ENCODE measurements at regions not wholly inside any gene's neighbourhood (a gene's known extent, or its start where the extent isn't known, plus 50 kb on each side); places are given as distances from the start of the nearest gene placed in this dataset.

DNA sequence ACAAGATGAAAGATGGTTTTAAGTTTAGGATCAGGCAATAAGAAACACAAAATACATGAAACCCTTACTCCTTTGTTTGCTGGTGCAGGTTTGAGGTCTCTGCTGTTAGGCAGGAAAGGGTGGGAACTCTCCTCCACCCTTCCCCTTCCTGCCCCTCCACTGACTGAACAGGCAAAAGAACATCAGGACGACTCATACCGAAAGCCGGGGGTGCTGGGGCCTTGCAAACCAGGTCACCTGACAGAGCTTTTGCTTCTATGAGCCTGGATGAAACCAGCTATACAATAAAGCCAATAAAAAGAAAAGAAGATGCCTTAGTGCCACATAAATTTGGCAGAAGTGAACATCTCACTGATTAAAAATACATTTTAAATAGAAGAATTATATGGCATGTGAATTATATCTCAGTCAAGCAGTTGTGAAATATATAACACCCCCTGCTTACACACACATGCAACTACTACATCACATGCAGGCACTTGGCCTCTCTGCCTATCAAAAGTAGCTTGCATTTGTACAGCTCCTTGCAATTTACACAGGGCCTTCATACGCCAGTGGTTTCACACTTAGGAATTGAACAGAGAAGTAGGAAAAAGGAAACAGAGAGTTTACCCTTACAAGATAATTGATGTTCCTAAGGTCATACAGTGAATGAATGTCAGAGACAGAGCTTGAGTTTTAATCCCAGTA is 215.1 kb upstream of the TRIB2 start:
- Histone ChIP-seq H3K27ac (no peak overlapping the region), H3K79me2 (ENCODE audit: low read depth) (no peaks in the 10 kb centered on the region), H3K36me3 (ENCODE audit: low read depth) (no peaks in the 10 kb centered on the region), H3F3A (ENCODE audit: insufficient read depth, low read depth) (peaks cover 15% of the 10 kb centered on the region; the same call in 1 of the 2 replicates), H4K20me1 (ENCODE audit: insufficient read depth) (no peaks in the 10 kb centered on the region), H3K4me3 (no peak overlapping the region), H3K4me2 (no peak overlapping the region), H2AFZ (no peak overlapping the region), H3K4me1 (replicated peaks; ENCODE audit: insufficient read depth) (peaks cover 32% of the 10 kb centered on the region), H3K9me3 (ENCODE audit: insufficient read depth, low read depth) (0 out of 2 replicates have a peak, but pooled peaks cover 6% of the 10 kb centered on the region), H3K27me3 (ENCODE audit: insufficient read depth, low read depth) (no peaks in the 10 kb centered on the region), H3K9me2 (ENCODE audit: insufficient read depth) (no peaks in the 10 kb centered on the region)
- no TSS peak for BruUV-seq (replicated peaks)
- DNase-seq, result no peak
- ChIA-PET POLR2A (ENCODE audit: unreplicated experiment) (no interaction called here), CTCF (no interaction called here)
- TF ChIP-seq EZH2 (IDR thresholded peaks at IDR 0.05; ENCODE audit: low read depth), result no peak
- TF ChIP-seq, protein P1, sequence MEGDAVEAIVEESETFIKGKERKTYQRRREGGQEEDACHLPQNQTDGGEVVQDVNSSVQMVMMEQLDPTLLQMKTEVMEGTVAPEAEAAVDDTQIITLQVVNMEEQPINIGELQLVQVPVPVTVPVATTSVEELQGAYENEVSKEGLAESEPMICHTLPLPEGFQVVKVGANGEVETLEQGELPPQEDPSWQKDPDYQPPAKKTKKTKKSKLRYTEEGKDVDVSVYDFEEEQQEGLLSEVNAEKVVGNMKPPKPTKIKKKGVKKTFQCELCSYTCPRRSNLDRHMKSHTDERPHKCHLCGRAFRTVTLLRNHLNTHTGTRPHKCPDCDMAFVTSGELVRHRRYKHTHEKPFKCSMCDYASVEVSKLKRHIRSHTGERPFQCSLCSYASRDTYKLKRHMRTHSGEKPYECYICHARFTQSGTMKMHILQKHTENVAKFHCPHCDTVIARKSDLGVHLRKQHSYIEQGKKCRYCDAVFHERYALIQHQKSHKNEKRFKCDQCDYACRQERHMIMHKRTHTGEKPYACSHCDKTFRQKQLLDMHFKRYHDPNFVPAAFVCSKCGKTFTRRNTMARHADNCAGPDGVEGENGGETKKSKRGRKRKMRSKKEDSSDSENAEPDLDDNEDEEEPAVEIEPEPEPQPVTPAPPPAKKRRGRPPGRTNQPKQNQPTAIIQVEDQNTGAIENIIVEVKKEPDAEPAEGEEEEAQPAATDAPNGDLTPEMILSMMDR (conservative IDR thresholded peaks at IDR 0.05), result no peak
- intact Hi-C loops (cut with micrococcal nuclease; ENCODE audit: unreplicated experiment), result no loop called here

GRCh38 chr2:12502759-12503158 is 214.0 kb upstream of the TRIB2 start:
- Histone ChIP-seq H4K20me1 (ENCODE audit: insufficient read depth) (no peaks in the 10 kb centered on the region), H3K9me2 (ENCODE audit: insufficient read depth) (no peaks in the 10 kb centered on the region), H3K4me1 (replicated peaks; ENCODE audit: insufficient read depth) (peaks cover 43% of the 10 kb centered on the region), H3K79me2 (ENCODE audit: low read depth) (no peaks in the 10 kb centered on the region), H3K4me2 (no peak overlapping the region), H3K4me3 (no peak overlapping the region), H2AFZ (no peak overlapping the region), H3K27me3 (ENCODE audit: insufficient read depth, low read depth) (no peaks in the 10 kb centered on the region), H3K9me3 (ENCODE audit: insufficient read depth, low read depth) (0 out of 2 replicates have a peak, but pooled peaks cover 6% of the 10 kb centered on the region), H3K27ac (no peak overlapping the region), H3F3A (ENCODE audit: insufficient read depth, low read depth) (peaks cover 25% of the 10 kb centered on the region), H3K36me3 (ENCODE audit: low read depth) (no peaks in the 10 kb centered on the region)
- CTCF ChIA-PET, result no interaction called here
- no peak for DNase-seq
- TF ChIP-seq, protein P1 (conservative IDR thresholded peaks at IDR 0.05), result no peak
- no peak for TF ChIP-seq EZH2 (IDR thresholded peaks at IDR 0.05; ENCODE audit: low read depth)
- intact Hi-C loops (cut with micrococcal nuclease; ENCODE audit: unreplicated experiment), result no loop called here
- POLR2A ChIA-PET (ENCODE audit: unreplicated experiment), result no interaction called here
- no TSS peak for BruUV-seq (replicated peaks)

DNA sequence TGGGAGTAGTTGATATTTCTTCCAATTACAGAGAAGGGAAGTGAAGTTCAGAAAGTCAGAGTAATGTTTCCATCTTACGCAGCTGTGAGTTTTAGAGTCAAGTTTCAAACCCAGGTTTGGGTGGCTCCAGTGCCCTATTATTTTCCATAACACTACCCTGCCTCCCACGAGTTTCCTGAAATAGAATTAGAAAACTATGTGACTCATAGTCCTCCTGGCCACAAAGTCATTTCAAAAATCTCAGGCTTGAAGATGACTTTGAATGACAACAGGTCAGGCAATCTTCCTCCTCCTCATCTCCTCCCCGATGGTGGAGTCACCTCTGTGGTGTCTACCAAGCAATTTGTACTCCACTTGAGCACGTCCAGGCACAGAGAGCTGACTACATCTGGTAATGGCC is 212.3 kb upstream of the TRIB2 start:
- Histone ChIP-seq H3F3A (ENCODE audit: insufficient read depth, low read depth) (peaks cover 29% of the 10 kb centered on the region), H3K36me3 (ENCODE audit: low read depth) (no peaks in the 10 kb centered on the region), H3K27me3 (ENCODE audit: insufficient read depth, low read depth) (no peaks in the 10 kb centered on the region), H4K20me1 (ENCODE audit: insufficient read depth) (no peaks in the 10 kb centered on the region), H3K27ac (no peak overlapping the region), H3K4me2 (peak overlapping the region; percentile 14; the same call in 1 of the 2 replicates), H3K4me3 (no peak overlapping the region), H3K79me2 (ENCODE audit: low read depth) (no peaks in the 10 kb centered on the region), H3K4me1 (replicated peaks; ENCODE audit: insufficient read depth) (peaks cover 38% of the 10 kb centered on the region), H2AFZ (no peak overlapping the region), H3K9me2 (ENCODE audit: insufficient read depth) (no peaks in the 10 kb centered on the region), H3K9me3 (ENCODE audit: insufficient read depth, low read depth) (0 out of 2 replicates have a peak, but pooled peaks cover 6% of the 10 kb centered on the region)
- intact Hi-C loops (cut with micrococcal nuclease; ENCODE audit: unreplicated experiment), result no loop called here
- ChIA-PET CTCF (no interaction called here), POLR2A (ENCODE audit: unreplicated experiment) (no interaction called here)
- TF ChIP-seq, protein P1 (conservative IDR thresholded peaks at IDR 0.05), result no peak
- no peak for TF ChIP-seq EZH2 (IDR thresholded peaks at IDR 0.05; ENCODE audit: low read depth)
- DNase-seq, result no peak
- no TSS peak for BruUV-seq (replicated peaks)
